ENCODE measurements at regions not wholly inside any gene's neighbourhood (a gene's known extent, or its start where the extent isn't known, plus 50 kb on each side); places are given as distances from the start of the nearest gene placed in this dataset.

GRCh38 chr10:83736008-83736407 is 403.3 kb upstream of the GHITM start:
- Histone ChIP-seq H3K27me3 (ENCODE audit: insufficient read depth, low read length, poor library complexity) (no peaks in the 10 kb centered on the region), H3K18ac (ENCODE audit: low read length) (no peak overlapping the region), H4K8ac (ENCODE audit: low read depth, low read length) (no peak overlapping the region), H2AK5ac (ENCODE audit: low read length) (no peak overlapping the region), H3K27ac (ENCODE audit: low read depth, low read length) (no peak overlapping the region), H3K36me3 (ENCODE audit: control insufficient read depth, insufficient read depth, low read length) (no peaks in the 10 kb centered on the region), H3K79me2 (ENCODE audit: control insufficient read depth, insufficient read depth, low read length) (no peaks in the 10 kb centered on the region), H2BK120ac (ENCODE audit: low read depth, low read length) (no peak overlapping the region), H2BK15ac (replicated peaks; ENCODE audit: low read depth) (no peak overlapping the region), H3K4me1 (ENCODE audit: control insufficient read depth, low read depth, low read length) (no peaks in the 10 kb centered on the region), H3K4me3 (ENCODE audit: low read length) (no peak overlapping the region), H3K4ac (ENCODE audit: low read depth, low read length) (no peak overlapping the region), H3K9ac (ENCODE audit: low read length) (no peak overlapping the region), H2BK5ac (ENCODE audit: low read length) (no peak overlapping the region), H3K23ac (ENCODE audit: low read length) (no peak overlapping the region), H3K79me1 (ENCODE audit: low read length) (no peaks in the 10 kb centered on the region), H3K4me2 (ENCODE audit: low read length) (no peak overlapping the region), H4K5ac (ENCODE audit: low read length) (no peak overlapping the region), H3K56ac (ENCODE audit: low read length) (no peak overlapping the region)
- WGBS (ENCODE audit: extremely low coverage, insufficient coverage, low lambda C conversion rate), result no CpG with 5 or more reads among the region's 1 CpG
- no peak for DNase-seq

- Histone ChIP-seq H2BK15ac (replicated peaks; ENCODE audit: low read depth) (no peak overlapping the region), H3K4me1 (ENCODE audit: control insufficient read depth, low read depth, low read length) (no peaks in the 10 kb centered on the region), H3K79me1 (ENCODE audit: low read length) (no peaks in the 10 kb centered on the region), H3K18ac (ENCODE audit: low read length) (no peak overlapping the region), H3K56ac (ENCODE audit: low read length) (no peak overlapping the region), H3K79me2 (ENCODE audit: control insufficient read depth, insufficient read depth, low read length) (no peaks in the 10 kb centered on the region), H3K27me3 (ENCODE audit: insufficient read depth, low read length, poor library complexity) (no peaks in the 10 kb centered on the region), H2AK5ac (ENCODE audit: low read length) (no peak overlapping the region), H3K4me3 (ENCODE audit: low read length) (no peak overlapping the region), H4K5ac (ENCODE audit: low read length) (no peak overlapping the region), H4K8ac (ENCODE audit: low read depth, low read length) (no peak overlapping the region), H3K23ac (ENCODE audit: low read length) (no peak overlapping the region), H3K4ac (ENCODE audit: low read depth, low read length) (no peak overlapping the region), H3K36me3 (ENCODE audit: control insufficient read depth, insufficient read depth, low read length) (no peaks in the 10 kb centered on the region), H2BK5ac (ENCODE audit: low read length) (no peak overlapping the region), H3K4me2 (ENCODE audit: low read length) (no peak overlapping the region), H3K27ac (ENCODE audit: low read depth, low read length) (no peak overlapping the region), H2BK120ac (ENCODE audit: low read depth, low read length) (no peak overlapping the region), H3K9ac (ENCODE audit: low read length) (no peak overlapping the region)
- DNase-seq, result no peak
Observed at GRCh38 chr10:83750604-83751003, 388.7 kb upstream of the GHITM start.

- no peak for DNase-seq
- Histone ChIP-seq H2BK15ac (replicated peaks; ENCODE audit: low read depth) (no peak overlapping the region), H3K4me2 (ENCODE audit: low read length) (no peak overlapping the region), H3K4me1 (ENCODE audit: control insufficient read depth, low read depth, low read length) (no peaks in the 10 kb centered on the region), H3K4me3 (ENCODE audit: low read length) (no peak overlapping the region), H4K5ac (ENCODE audit: low read length) (no peak overlapping the region), H3K9ac (ENCODE audit: low read length) (no peak overlapping the region), H3K27ac (ENCODE audit: low read depth, low read length) (no peak overlapping the region), H3K23ac (ENCODE audit: low read length) (no peak overlapping the region), H2AK5ac (ENCODE audit: low read length) (no peak overlapping the region), H3K27me3 (ENCODE audit: insufficient read depth, low read length, poor library complexity) (no peaks in the 10 kb centered on the region), H3K36me3 (ENCODE audit: control insufficient read depth, insufficient read depth, low read length) (no peaks in the 10 kb centered on the region), H4K8ac (ENCODE audit: low read depth, low read length) (no peak overlapping the region), H2BK5ac (ENCODE audit: low read length) (no peak overlapping the region), H3K79me1 (ENCODE audit: low read length) (no peaks in the 10 kb centered on the region), H3K79me2 (ENCODE audit: control insufficient read depth, insufficient read depth, low read length) (no peaks in the 10 kb centered on the region), H3K56ac (ENCODE audit: low read length) (no peak overlapping the region), H3K18ac (ENCODE audit: low read length) (no peak overlapping the region), H3K4ac (ENCODE audit: low read depth, low read length) (no peak overlapping the region), H2BK120ac (ENCODE audit: low read depth, low read length) (no peak overlapping the region)
- no CpG with 5 or more reads among the region's 2 CpGs for WGBS (ENCODE audit: extremely low coverage, insufficient coverage, low lambda C conversion rate)
Observed at GRCh38 chr10:83753490-83753889, 385.8 kb upstream of the GHITM start.

GRCh38 chr10:83754857-83755256 is 384.5 kb upstream of the GHITM start:
- H3K36me3 ChIP-seq (ENCODE audit: control insufficient read depth, insufficient read depth, low read length), result no peaks in the 10 kb centered on the region
- H4K5ac ChIP-seq (ENCODE audit: low read length), result no peak overlapping the region
- no peak overlapping the region for H3K18ac ChIP-seq (ENCODE audit: low read length)
- no peak overlapping the region for H3K4ac ChIP-seq (ENCODE audit: low read depth, low read length)
- no CpG with 5 or more reads among the region's 1 CpG for WGBS (ENCODE audit: extremely low coverage, insufficient coverage, low lambda C conversion rate)
- H3K4me3 ChIP-seq (ENCODE audit: low read length), result no peak overlapping the region
- no peak overlapping the region for H2AK5ac ChIP-seq (ENCODE audit: low read length)
- H3K23ac ChIP-seq (ENCODE audit: low read length), result no peak overlapping the region
- no peaks in the 10 kb centered on the region for H3K79me1 ChIP-seq (ENCODE audit: low read length)
- H4K8ac ChIP-seq (ENCODE audit: low read depth, low read length), result no peak overlapping the region
- no peak overlapping the region for H3K4me2 ChIP-seq (ENCODE audit: low read length)
- no peaks in the 10 kb centered on the region for H3K79me2 ChIP-seq (ENCODE audit: control insufficient read depth, insufficient read depth, low read length)
- H2BK15ac ChIP-seq (replicated peaks; ENCODE audit: low read depth), result no peak overlapping the region
- H2BK5ac ChIP-seq (ENCODE audit: low read length), result no peak overlapping the region
- no peak overlapping the region for H3K56ac ChIP-seq (ENCODE audit: low read length)
- peaks cover 3% of the 10 kb centered on the region for H3K27me3 ChIP-seq (ENCODE audit: insufficient read depth, low read length, poor library complexity)
- no peak overlapping the region for H2BK120ac ChIP-seq (ENCODE audit: low read depth, low read length)
- H3K4me1 ChIP-seq (ENCODE audit: control insufficient read depth, low read depth, low read length), result no peaks in the 10 kb centered on the region
- no peak overlapping the region for H3K9ac ChIP-seq (ENCODE audit: low read length)
- DNase-seq, result no peak
- H3K27ac ChIP-seq (ENCODE audit: low read depth, low read length), result no peak overlapping the region

- Histone ChIP-seq H3K4ac (ENCODE audit: low read depth, low read length) (no peak overlapping the region), H3K18ac (ENCODE audit: low read length) (no peak overlapping the region), H3K79me2 (ENCODE audit: control insufficient read depth, insufficient read depth, low read length) (no peaks in the 10 kb centered on the region), H4K8ac (ENCODE audit: low read depth, low read length) (no peak overlapping the region), H3K4me2 (ENCODE audit: low read length) (no peak overlapping the region), H3K27ac (ENCODE audit: low read depth, low read length) (no peak overlapping the region), H2BK5ac (ENCODE audit: low read length) (no peak overlapping the region), H3K79me1 (ENCODE audit: low read length) (no peaks in the 10 kb centered on the region), H3K23ac (ENCODE audit: low read length) (no peak overlapping the region), H2BK120ac (ENCODE audit: low read depth, low read length) (no peak overlapping the region), H2BK15ac (replicated peaks; ENCODE audit: low read depth) (no peak overlapping the region), H3K56ac (ENCODE audit: low read length) (no peak overlapping the region), H3K4me3 (ENCODE audit: low read length) (no peak overlapping the region), H3K36me3 (ENCODE audit: control insufficient read depth, insufficient read depth, low read length) (no peaks in the 10 kb centered on the region), H3K27me3 (ENCODE audit: insufficient read depth, low read length, poor library complexity) (peaks cover 3% of the 10 kb centered on the region), H3K4me1 (ENCODE audit: control insufficient read depth, low read depth, low read length) (no peaks in the 10 kb centered on the region), H2AK5ac (ENCODE audit: low read length) (no peak overlapping the region), H4K5ac (ENCODE audit: low read length) (no peak overlapping the region), H3K9ac (ENCODE audit: low read length) (no peak overlapping the region)
- no peak for DNase-seq
- WGBS (ENCODE audit: extremely low coverage, insufficient coverage, low lambda C conversion rate), result no CpG with 5 or more reads among the region's 2 CpGs
Observed at GRCh38 chr10:83760142-83760541, 379.2 kb upstream of the GHITM start.

GRCh38 chr10:83764666-83765065 is 374.6 kb upstream of the GHITM start:
- Histone ChIP-seq H3K79me1 (ENCODE audit: low read length) (no peaks in the 10 kb centered on the region), H3K56ac (ENCODE audit: low read length) (no peak overlapping the region), H3K4me3 (ENCODE audit: low read length) (no peak overlapping the region), H3K79me2 (ENCODE audit: control insufficient read depth, insufficient read depth, low read length) (no peaks in the 10 kb centered on the region), H3K9ac (ENCODE audit: low read length) (no peak overlapping the region), H3K4me1 (ENCODE audit: control insufficient read depth, low read depth, low read length) (no peaks in the 10 kb centered on the region), H3K27me3 (ENCODE audit: insufficient read depth, low read length, poor library complexity) (no peaks in the 10 kb centered on the region), H3K18ac (ENCODE audit: low read length) (no peak overlapping the region), H4K5ac (ENCODE audit: low read length) (no peak overlapping the region), H3K23ac (ENCODE audit: low read length) (no peak overlapping the region), H2BK120ac (ENCODE audit: low read depth, low read length) (no peak overlapping the region), H3K36me3 (ENCODE audit: control insufficient read depth, insufficient read depth, low read length) (no peaks in the 10 kb centered on the region), H3K4me2 (ENCODE audit: low read length) (no peak overlapping the region), H2AK5ac (ENCODE audit: low read length) (no peak overlapping the region), H3K27ac (ENCODE audit: low read depth, low read length) (no peak overlapping the region), H2BK15ac (replicated peaks; ENCODE audit: low read depth) (no peak overlapping the region), H4K8ac (ENCODE audit: low read depth, low read length) (no peak overlapping the region), H3K4ac (ENCODE audit: low read depth, low read length) (no peak overlapping the region), H2BK5ac (ENCODE audit: low read length) (no peak overlapping the region)
- peak; percentile 1 for DNase-seq
- WGBS (ENCODE audit: extremely low coverage, insufficient coverage, low lambda C conversion rate), result no CpG with 5 or more reads among the region's 5 CpGs

Measured in mesendoderm (in vitro differentiated cells).